Common myeloid progenitor, CD34-positive (primary cell): ENCODE measurements at regions not wholly inside any gene's neighbourhood (a gene's known extent, or its start where the extent isn't known, plus 50 kb on each side); places are given as distances from the start of the nearest gene placed in this dataset.
"Not testable (repeated sequence)": the region's sequence is repeated elsewhere in the genome, so short reads cannot be mapped to it uniquely, and the experiment has no call there.

Experiments
- CTCF ChIA-PET: fragments of 350-600 bp; sonication (Branson Sonifier 250); formaldehyde crosslinking; loops from one replicate; lab custom pipeline; 2021; ENCODE audit warnings: antibody characterized with exemption; lab: Charles Lee
- POLR2A ChIA-PET: fragments of 350-600 bp; sonication (Branson Sonifier 250); formaldehyde crosslinking; loops from one replicate; lab custom pipeline; 2021; ENCODE audit warnings: antibody characterized with exemption; lab: Charles Lee
- DNase-seq, 3 donors: peaks; one replicate each; pipeline versions ENCODE4 v3.0.0 to v3.0.0-alpha.2; 2013
- H3K27ac ChIP-seq, 2 experiments: 1 replicate in 1 of 2; 2 replicates in 1 of 2; pipeline ENCODE4 v1.7.0; 2013; ENCODE audit warnings: inconsistent platforms in 2 of 2, low read length in 2 of 2, mild to moderate bottlenecking in 2 of 2, low read depth in 1 of 2, moderate library complexity in 1 of 2; ENCODE audit not compliant: severe bottlenecking in 2 of 2, insufficient read depth in 1 of 2, poor library complexity in 1 of 2
- H3K27me3 ChIP-seq, 5 experiments: replicated peaks in 2 of 5; 1 replicate in 3 of 5; 2 replicates in 2 of 5; pipeline versions ENCODE4 v1.6.1 to v1.7.0; 2013; ENCODE audit warnings: low read length in 4 of 5, mild to moderate bottlenecking in 2 of 5, moderate library complexity in 2 of 5, inconsistent platforms in 1 of 5; ENCODE audit not compliant: insufficient read depth in 5 of 5, control insufficient read depth in 4 of 5
- H3K36me3 ChIP-seq, 4 experiments: 1 replicate in 2 of 4; 2 replicates in 2 of 4; pipeline versions ENCODE4 v1.6.1 to v1.7.0; 2013; ENCODE audit warnings: low read length in 3 of 4, control low read depth in 1 of 4, mild to moderate bottlenecking in 1 of 4; ENCODE audit not compliant: control insufficient read depth in 4 of 4, insufficient read depth in 4 of 4
- H3K4me1 ChIP-seq, 4 experiments: 1 replicate in 3 of 4; 2 replicates in 1 of 4; pipeline versions ENCODE4 v1.6.1 to v1.7.1; 2013; ENCODE audit warnings: low read length in 3 of 4, mild to moderate bottlenecking in 3 of 4, control low read depth in 1 of 4, inconsistent platforms in 1 of 4, moderate library complexity in 1 of 4; ENCODE audit not compliant: control insufficient read depth in 4 of 4, insufficient read depth in 4 of 4; ENCODE audit errors: control extremely low read depth in 1 of 4
- H3K4me3 ChIP-seq, 7 experiments: 1 replicate in 4 of 7; 2 replicates in 3 of 7; pipeline versions ENCODE4 v1.5.1 to v1.7.0; 2013; ENCODE audit warnings: mild to moderate bottlenecking in 7 of 7, low read length in 6 of 7, moderate library complexity in 6 of 7, inconsistent platforms in 2 of 7, low read depth in 2 of 7, control low read depth in 1 of 7; ENCODE audit not compliant: insufficient read depth in 4 of 7, control insufficient read depth in 1 of 7; ENCODE audit errors: extremely low read depth in 1 of 7
- H3K9me3 ChIP-seq, 5 experiments: 1 replicate in 4 of 5; 2 replicates in 1 of 5; pipeline versions ENCODE4 v1.6.1 to v1.7.1; 2013; ENCODE audit warnings: low read length in 4 of 5, mild to moderate bottlenecking in 2 of 5, inconsistent platforms in 1 of 5, low read depth in 1 of 5, moderate library complexity in 1 of 5; ENCODE audit not compliant: control insufficient read depth in 4 of 5, insufficient read depth in 2 of 5; ENCODE audit errors: control extremely low read depth in 1 of 5
- WGBS: methylation state at CpG from one replicate; pipeline ENCODE4 v1.1.5; 2013; ENCODE audit not compliant: insufficient coverage; 5-methylcytosine and 5-hydroxymethylcytosine counted together

GRCh38 chr7:98778421-98778820 is 91.4 kb downstream of the TMEM130 start:
- DNase-seq, result no peak
- H3K4me1 ChIP-seq, result no peaks in the 10 kb centered on the region
- H3K4me3 ChIP-seq, result no peak overlapping the region
- POLR2A ChIA-PET, result no interaction called here
- H3K9me3 ChIP-seq, result peaks cover 0 to 3% (median 0%) of the 10 kb centered on the region in 5 experiments
- H3K27ac ChIP-seq, result no peak overlapping the region
- no peaks in the 10 kb centered on the region for H3K36me3 ChIP-seq
- peaks cover 0 to 4% (median 0%) of the 10 kb centered on the region in 5 experiments for H3K27me3 ChIP-seq
- 96% methylated on average over 3 of the region's 4 CpGs for WGBS
- CTCF ChIA-PET, result interaction anchor here (0.9 to 1.2 kb wide), 2 partner anchors 24 to 51 kb away, joined by 3 read pairs; no protein-coding TSS in a partner anchor

- no peak overlapping the region for H3K27ac ChIP-seq
- peak in 2 of 3 donors; percentile 26 to 36 for DNase-seq
- H3K36me3 ChIP-seq, result no peaks in the 10 kb centered on the region
- CTCF ChIA-PET, result interaction anchor here (0.5 kb wide), 1 partner anchor 419 kb away, joined by 3 read pairs; no protein-coding TSS in a partner anchor
- H3K4me1 ChIP-seq, result no peaks in the 10 kb centered on the region
- WGBS, result 85% methylated on average over 15 of the region's 22 CpGs
- peaks cover 0 to 3% (median 0%) of the 10 kb centered on the region in 5 experiments for H3K9me3 ChIP-seq
- peaks cover 0 to 4% (median 0%) of the 10 kb centered on the region in 5 experiments for H3K27me3 ChIP-seq
- POLR2A ChIA-PET, result no interaction called here
- H3K4me3 ChIP-seq, result no peak overlapping the region
These were observed 89.8 kb downstream of the TMEM130 start for GRCh38 chr7:98779800-98780587.

- CTCF ChIA-PET, result interaction anchor here (0.6 kb wide), 1 partner anchor 19 kb away, joined by 3 read pairs; no protein-coding TSS in a partner anchor
- Histone ChIP-seq H3K27ac (no peak overlapping the region), H3K36me3 (no peaks in the 10 kb centered on the region), H3K4me1 (peaks cover 0 to 2% (median 0%) of the 10 kb centered on the region in 4 experiments), H3K9me3 (no peaks in the 10 kb centered on the region), H3K27me3 (peaks cover 0 to 9% (median 4%) of the 10 kb centered on the region in 5 experiments), H3K4me3 (no peak overlapping the region)
- POLR2A ChIA-PET, result no interaction called here
- 96% methylated on average over 8 of the region's 11 CpGs for WGBS
- DNase-seq, result no peak
These were observed 85.5 kb downstream of the TMEM130 start for GRCh38 chr7:98784216-98784785.

- Histone ChIP-seq H3K27ac (no peak overlapping the region), H3K9me3 (no peaks in the 10 kb centered on the region), H3K27me3 (peaks cover 0 to 9% (median 4%) of the 10 kb centered on the region in 5 experiments), H3K4me3 (no peak overlapping the region), H3K4me1 (peaks cover 0 to 2% (median 0%) of the 10 kb centered on the region in 4 experiments), H3K36me3 (no peaks in the 10 kb centered on the region)
- ChIA-PET CTCF (interaction anchor here (1.2 kb wide), 1 partner anchor 50 kb away, joined by 3 read pairs; no protein-coding TSS in a partner anchor), POLR2A (no interaction called here)
- DNase-seq, result peak in 2 of 3 donors; percentile 45 to 57
- WGBS, result 32% methylated on average over 10 of the region's 14 CpGs
These were observed 83.8 kb downstream of the TMEM130 start for GRCh38 chr7:98785929-98786571.

GRCh38 chr7:98788966-98789365 is 80.8 kb downstream of the TMEM130 start:
- ChIA-PET CTCF (no interaction called here), POLR2A (no interaction called here)
- Histone ChIP-seq H3K27ac (no peak overlapping the region), H3K4me3 (no peak overlapping the region), H3K36me3 (no peaks in the 10 kb centered on the region), H3K27me3 (peaks cover 0 to 9% (median 4%) of the 10 kb centered on the region in 5 experiments), H3K4me1 (peaks cover 0 to 2% (median 0%) of the 10 kb centered on the region in 4 experiments), H3K9me3 (no peaks in the 10 kb centered on the region)
- no peak for DNase-seq
- 79% methylated on average over 3 of the region's 3 CpGs for WGBS

GRCh38 chr7:98794453-98794852 is 75.4 kb downstream of the TMEM130 start:
- POLR2A ChIA-PET, result not testable (repeated sequence)

More at GRCh38 chr7:98794453-98794852, 75.4 kb downstream of the TMEM130 start:
- 90% methylated on average over 2 of the region's 4 CpGs for WGBS
- DNase-seq, H3K9me3 ChIP-seq, H3K36me3 ChIP-seq, H3K4me3 ChIP-seq, H3K4me1 ChIP-seq, CTCF ChIA-PET, H3K27me3 ChIP-seq, H3K27ac ChIP-seq: not testable (repeated sequence)
